ENCODE measurements at regions not wholly inside any gene's neighbourhood (a gene's known extent, or its start where the extent isn't known, plus 50 kb on each side); places are given as distances from the start of the nearest gene placed in this dataset.
"Not testable (repeated sequence)": the region's sequence is repeated elsewhere in the genome, so short reads cannot be mapped to it uniquely, and the experiment has no call there.

DNA sequence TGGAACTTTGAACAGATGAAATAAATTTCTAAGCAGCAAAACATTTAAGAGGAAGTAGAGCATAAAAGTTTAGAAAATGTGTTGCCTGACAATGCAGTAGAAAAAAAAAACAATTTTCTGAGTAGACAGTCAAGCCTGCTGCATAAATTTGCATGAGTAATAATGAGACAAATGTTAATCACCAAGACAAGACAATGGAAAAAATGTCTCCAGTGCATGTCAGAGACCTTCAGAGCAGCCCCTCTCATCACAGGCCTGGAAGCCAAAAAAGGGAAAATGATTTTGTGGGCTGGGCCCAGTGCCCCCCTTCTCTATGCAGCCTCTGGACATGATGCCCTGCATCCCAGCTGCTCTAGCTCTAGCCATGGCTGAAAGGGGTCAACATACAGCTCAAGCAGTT, 204.6 kb downstream of the COX18 start:
- Histone ChIP-seq H3K9me3 (ENCODE audit: control insufficient read depth in 4 of 4, low read length in 3 of 4) (peaks cover 0 to 3% (median under 1%) of the 10 kb centered on the region in 4 donors), H3K4me3 (ENCODE audit: low read depth in 1 of 3, low read length in 3 of 3) (no peak overlapping the region), H3K36me3 (ENCODE audit: control insufficient read depth in 4 of 4, insufficient read depth in 3 of 4, low read depth in 1 of 4, low read length in 3 of 4) (no peaks in the 10 kb centered on the region), H3K4me1 (ENCODE audit: control insufficient read depth in 4 of 4, insufficient read depth in 4 of 4, low read length in 3 of 4) (no peaks in the 10 kb centered on the region), H3K27me3 (ENCODE audit: control insufficient read depth in 4 of 4, insufficient read depth in 4 of 4, low read length in 3 of 4) (no peaks in the 10 kb centered on the region), H3K27ac (ENCODE audit: low read depth in 1 of 2, low read length in 2 of 2) (no peak overlapping the region), H3K9ac (ENCODE audit: low read depth in 1 of 2, low read length in 2 of 2) (no peak overlapping the region)
- TF ChIP-seq MAX (IDR thresholded peaks at IDR 0.05) (no peak), GABPA (IDR thresholded peaks at IDR 0.05 in 1 of 2, conservative IDR thresholded peaks at IDR 0.05 in 1 of 2) (no peak), EGR1 (IDR thresholded peaks at IDR 0.05; ENCODE audit: low read depth in 2 of 2) (no peak), YY1 (IDR thresholded peaks at IDR 0.05) (no peak), REST (IDR thresholded peaks at IDR 0.05) (no peak), RXRA (IDR thresholded peaks at IDR 0.05) (no peak), JUND (IDR thresholded peaks at IDR 0.05) (no peak), TAF1 (conservative IDR thresholded peaks at IDR 0.05) (no peak), SP1 (IDR thresholded peaks at IDR 0.05) (no peak)
- TF ChIP-seq, protein P1, sequence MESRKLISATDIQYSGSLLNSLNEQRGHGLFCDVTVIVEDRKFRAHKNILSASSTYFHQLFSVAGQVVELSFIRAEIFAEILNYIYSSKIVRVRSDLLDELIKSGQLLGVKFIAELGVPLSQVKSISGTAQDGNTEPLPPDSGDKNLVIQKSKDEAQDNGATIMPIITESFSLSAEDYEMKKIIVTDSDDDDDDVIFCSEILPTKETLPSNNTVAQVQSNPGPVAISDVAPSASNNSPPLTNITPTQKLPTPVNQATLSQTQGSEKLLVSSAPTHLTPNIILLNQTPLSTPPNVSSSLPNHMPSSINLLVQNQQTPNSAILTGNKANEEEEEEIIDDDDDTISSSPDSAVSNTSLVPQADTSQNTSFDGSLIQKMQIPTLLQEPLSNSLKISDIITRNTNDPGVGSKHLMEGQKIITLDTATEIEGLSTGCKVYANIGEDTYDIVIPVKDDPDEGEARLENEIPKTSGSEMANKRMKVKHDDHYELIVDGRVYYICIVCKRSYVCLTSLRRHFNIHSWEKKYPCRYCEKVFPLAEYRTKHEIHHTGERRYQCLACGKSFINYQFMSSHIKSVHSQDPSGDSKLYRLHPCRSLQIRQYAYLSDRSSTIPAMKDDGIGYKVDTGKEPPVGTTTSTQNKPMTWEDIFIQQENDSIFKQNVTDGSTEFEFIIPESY (IDR thresholded peaks at IDR 0.05), result no peak
- no peak for DNase-seq (ENCODE audit: low spot score)

- WGBS, result 93% methylated on average over 1 of the region's 1 CpG
- H3K4me3 ChIP-seq (ENCODE audit: low read depth in 1 of 3, low read length in 3 of 3); H3K9ac ChIP-seq (ENCODE audit: low read depth in 1 of 2, low read length in 2 of 2); H3K27ac ChIP-seq (ENCODE audit: low read depth in 1 of 2, low read length in 2 of 2); H3K9me3 ChIP-seq (ENCODE audit: control insufficient read depth in 4 of 4, low read length in 3 of 4); H3K27me3 ChIP-seq (ENCODE audit: control insufficient read depth in 4 of 4, insufficient read depth in 4 of 4, low read length in 3 of 4); DNase-seq (ENCODE audit: low spot score); H3K36me3 ChIP-seq (ENCODE audit: control insufficient read depth in 4 of 4, insufficient read depth in 3 of 4, low read depth in 1 of 4, low read length in 3 of 4); H3K4me1 ChIP-seq (ENCODE audit: control insufficient read depth in 4 of 4, insufficient read depth in 4 of 4, low read length in 3 of 4): not testable (repeated sequence)
Measured at GRCh38 chr4:72864277-72864676, 205.2 kb downstream of the COX18 start.

GRCh38 chr4:72860766-72861165, 208.8 kb downstream of the COX18 start:
- Histone ChIP-seq H3K4me1 (ENCODE audit: control insufficient read depth in 4 of 4, insufficient read depth in 4 of 4, low read length in 3 of 4) (no peaks in the 10 kb centered on the region), H3K36me3 (ENCODE audit: control insufficient read depth in 4 of 4, insufficient read depth in 3 of 4, low read depth in 1 of 4, low read length in 3 of 4) (no peaks in the 10 kb centered on the region)

More at GRCh38 chr4:72860766-72861165, 208.8 kb downstream of the COX18 start:
- H3K27me3 ChIP-seq (ENCODE audit: control insufficient read depth in 4 of 4, insufficient read depth in 4 of 4, low read length in 3 of 4), result no peaks in the 10 kb centered on the region
- no peak for DNase-seq (ENCODE audit: low spot score)
- H3K27ac ChIP-seq (ENCODE audit: low read depth in 1 of 2, low read length in 2 of 2), result no peak overlapping the region
- TF ChIP-seq CTCF (IDR thresholded peaks at IDR 0.05; ENCODE audit: low read depth, low read length, missing input control) (no peak), FOXA2 (IDR thresholded peaks at IDR 0.05) (no peak), YY1 (IDR thresholded peaks at IDR 0.05) (no peak), RAD21 (IDR thresholded peaks at IDR 0.05) (no peak), TAF1 (conservative IDR thresholded peaks at IDR 0.05) (no peak)
- no peaks in the 10 kb centered on the region for H3K9me3 ChIP-seq (ENCODE audit: control insufficient read depth in 4 of 4, low read length in 3 of 4)
- H3K9ac ChIP-seq (ENCODE audit: low read depth in 1 of 2, low read length in 2 of 2), result no peak overlapping the region
- no peak overlapping the region for H3K4me3 ChIP-seq (ENCODE audit: low read depth in 1 of 3, low read length in 3 of 3)
